ENCODE measurements at regions not wholly inside any gene's neighbourhood (a gene's known extent, or its start where the extent isn't known, plus 50 kb on each side); places are given as distances from the start of the nearest gene placed in this dataset.

DNA sequence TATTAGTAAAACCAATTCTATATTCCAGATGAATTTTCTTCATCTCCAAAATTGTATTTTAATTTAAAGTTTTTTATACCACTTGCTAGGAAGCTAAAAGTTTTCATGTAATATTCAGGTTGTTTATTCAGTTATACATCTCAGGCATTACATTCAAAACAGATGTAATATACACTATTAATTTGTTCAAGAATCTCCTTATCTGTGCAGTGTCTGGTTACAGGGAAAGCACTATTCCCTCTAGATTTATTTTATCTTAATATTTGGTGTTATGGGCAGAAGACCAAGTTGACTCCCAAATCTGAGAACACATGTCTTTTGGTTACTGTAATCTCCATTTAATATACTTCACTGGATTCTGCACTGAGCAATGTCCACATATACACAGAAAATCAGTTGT lies 953.4 kb downstream of the ANKRD7 start:
- no peak for TF ChIP-seq IRF3 (IDR thresholded peaks at IDR 0.05)
- no peak for TF ChIP-seq YY1 (IDR thresholded peaks at IDR 0.05; ENCODE audit: low read depth, low read length)
- no peak for TF ChIP-seq CHD4 (IDR thresholded peaks at IDR 0.05)
- TF ChIP-seq TCF12 (IDR thresholded peaks at IDR 0.05; ENCODE audit: low read depth, low read length), result no peak
- no peak for TF ChIP-seq NFYA (IDR thresholded peaks at IDR 0.05; ENCODE audit: borderline replicate concordance, low read depth, low read length)
- TF ChIP-seq ZSCAN29 (IDR thresholded peaks at IDR 0.05), result no peak
- no peak for TF ChIP-seq MAX (IDR thresholded peaks at IDR 0.05; ENCODE audit: low read depth, low read length)
- no peak for TF ChIP-seq POU2F2 (IDR thresholded peaks at IDR 0.05; ENCODE audit: borderline replicate concordance, low read depth, low read length)
- TF ChIP-seq MXI1 (IDR thresholded peaks at IDR 0.05; ENCODE audit: low read depth, low read length), result no peak
- no peak for TF ChIP-seq RUNX3 (IDR thresholded peaks at IDR 0.05; ENCODE audit: low read length)
- no peak for TF ChIP-seq CREM (IDR thresholded peaks at IDR 0.05; ENCODE audit: low read depth)
- RAD21 ChIA-PET (ENCODE audit: unreplicated experiment), result no interaction called here
- POLR2A ChIA-PET, result no interaction called here
- Histone ChIP-seq H3K27ac (ENCODE audit: control insufficient read depth, insufficient read depth) (no peak overlapping the region), H3K4me1 (ENCODE audit: control insufficient read depth, insufficient read depth, low read length) (no peaks in the 10 kb centered on the region), H3K4me2 (ENCODE audit: control insufficient read depth, insufficient read depth) (no peak overlapping the region), H3K9me3 (replicated peaks; ENCODE audit: control insufficient read depth, insufficient read depth, low read length) (no peaks in the 10 kb centered on the region), H3K36me3 (ENCODE audit: control insufficient read depth in 2 of 2, insufficient read depth in 2 of 2, low read length in 1 of 2) (no peaks in the 10 kb centered on the region), H3K79me2 (ENCODE audit: control insufficient read depth, insufficient read depth, low read length) (no peaks in the 10 kb centered on the region), H2AFZ (ENCODE audit: control insufficient read depth, low read depth, low read length) (no peak overlapping the region), H3K4me3 (no peak overlapping the region), H3K9ac (ENCODE audit: control insufficient read depth, insufficient read depth, low read length) (no peak overlapping the region), H3K27me3 (replicated peaks in 1 of 2; ENCODE audit: control insufficient read depth in 2 of 2, insufficient read depth in 2 of 2, low read length in 1 of 2) (no peaks in the 10 kb centered on the region), H4K20me1 (ENCODE audit: control insufficient read depth, insufficient read depth) (no peaks in the 10 kb centered on the region)
- BruUV-seq (replicated peaks), result no TSS peak
- no peak for DNase-seq (ENCODE audit: low read depth, low spot score)
- in situ Hi-C loops (cut with MboI) (loop anchor here (25.0 kb wide), 1 partner anchor 816 kb away; no protein-coding TSS in a partner anchor), intact Hi-C loops (cut with micrococcal nuclease; ENCODE audit: unreplicated experiment) (loop anchor here (2.0 to 10.0 kb wide), 4 partner anchors 273 to 921 kb away; no protein-coding TSS in a partner anchor)
- no peak for ATAC-seq
- SMC1A ChIA-PET (ENCODE audit: uncharacterized antibody, unreplicated experiment), result interaction anchor here (1.2 kb wide), 1 partner anchor 424 kb away, joined by 4 read pairs; no protein-coding TSS in a partner anchor
- no peak for FAIRE-seq
- CTCF ChIA-PET, result interaction anchor here (1.0 to 2.5 kb wide), 5 partner anchors 9 to 918 kb away, joined by 3 to 13 read pairs (median 4); no protein-coding TSS in a partner anchor
